ENCODE measurements at regions not wholly inside any gene's neighbourhood (a gene's known extent, or its start where the extent isn't known, plus 50 kb on each side); places are given as distances from the start of the nearest gene placed in this dataset.
"Not testable (repeated sequence)": the region's sequence is repeated elsewhere in the genome, so short reads cannot be mapped to it uniquely, and the experiment has no call there.

GRCh38 chr9:24045150-24045549 is 219.1 kb upstream of the ELAVL2 start:
- no peak for DNase-seq (ENCODE audit: low read depth in 1 of 2, low spot score in 1 of 2)
- no peak for TF ChIP-seq JUND (IDR thresholded peaks at IDR 0.05; ENCODE audit: low read depth)
- in situ Hi-C loops (cut with HindIII; ENCODE audit: low pct_unique_long_range_greater_than_20kb, low sequenced_read_pairs): no loop called here

GRCh38 chr9:24044576-24044975 is 218.5 kb upstream of the ELAVL2 start:
- DNase-seq (ENCODE audit: low read depth in 1 of 2, low spot score in 1 of 2): no peak
- in situ Hi-C loops (cut with HindIII; ENCODE audit: low pct_unique_long_range_greater_than_20kb, low sequenced_read_pairs): no loop called here
- TF ChIP-seq JUND (IDR thresholded peaks at IDR 0.05; ENCODE audit: low read depth): no peak

DNA sequence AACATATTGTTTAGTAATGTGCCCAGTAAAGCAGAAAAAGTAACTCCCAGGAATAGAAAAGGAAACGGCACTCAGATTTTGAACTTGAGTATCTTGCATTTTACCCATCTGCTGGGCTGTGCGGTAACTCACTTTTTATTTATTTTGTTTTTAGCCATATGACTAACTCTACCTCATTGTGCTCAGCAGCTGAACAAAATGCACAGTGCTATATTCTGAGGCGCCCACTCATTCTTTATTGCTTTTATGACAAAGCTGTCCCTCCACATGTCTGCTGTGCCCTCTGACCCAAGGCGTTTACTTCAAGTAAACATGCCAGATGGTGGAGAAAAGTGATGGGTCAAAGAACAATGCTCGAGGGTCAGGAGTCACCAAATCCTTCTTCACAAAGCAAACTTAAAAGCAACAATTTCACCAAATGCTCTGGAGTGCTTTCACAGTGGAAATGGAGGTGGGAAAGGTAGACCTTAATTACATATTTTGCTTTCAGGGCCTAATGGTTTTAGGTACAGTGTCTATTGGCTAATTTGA is 215.2 kb upstream of the ELAVL2 start:
- DNase-seq (ENCODE audit: low read depth in 1 of 2, low spot score in 1 of 2): no peak
- in situ Hi-C loops (cut with HindIII; ENCODE audit: low pct_unique_long_range_greater_than_20kb, low sequenced_read_pairs): no loop called here
- TF ChIP-seq JUND (IDR thresholded peaks at IDR 0.05; ENCODE audit: low read depth): no peak

GRCh38 chr9:24036459-24036858 is 210.4 kb upstream of the ELAVL2 start:
- TF ChIP-seq JUND (IDR thresholded peaks at IDR 0.05; ENCODE audit: low read depth): no peak
- in situ Hi-C loops (cut with HindIII; ENCODE audit: low pct_unique_long_range_greater_than_20kb, low sequenced_read_pairs): no loop called here
- DNase-seq (ENCODE audit: low read depth in 1 of 2, low spot score in 1 of 2): no peak

- DNase-seq (ENCODE audit: low read depth in 1 of 2, low spot score in 1 of 2): no peak
- no peak for TF ChIP-seq JUND (IDR thresholded peaks at IDR 0.05; ENCODE audit: low read depth)
- in situ Hi-C loops (cut with HindIII; ENCODE audit: low pct_unique_long_range_greater_than_20kb, low sequenced_read_pairs): no loop called here
Measured at GRCh38 chr9:24035816-24036215, 209.8 kb upstream of the ELAVL2 start.

GRCh38 chr9:24011881-24012280 is 185.8 kb upstream of the ELAVL2 start:
- no peak for TF ChIP-seq JUND (IDR thresholded peaks at IDR 0.05; ENCODE audit: low read depth)
- no peak for DNase-seq (ENCODE audit: low read depth in 1 of 2, low spot score in 1 of 2)
- in situ Hi-C loops (cut with HindIII; ENCODE audit: low pct_unique_long_range_greater_than_20kb, low sequenced_read_pairs): no loop called here

DNA sequence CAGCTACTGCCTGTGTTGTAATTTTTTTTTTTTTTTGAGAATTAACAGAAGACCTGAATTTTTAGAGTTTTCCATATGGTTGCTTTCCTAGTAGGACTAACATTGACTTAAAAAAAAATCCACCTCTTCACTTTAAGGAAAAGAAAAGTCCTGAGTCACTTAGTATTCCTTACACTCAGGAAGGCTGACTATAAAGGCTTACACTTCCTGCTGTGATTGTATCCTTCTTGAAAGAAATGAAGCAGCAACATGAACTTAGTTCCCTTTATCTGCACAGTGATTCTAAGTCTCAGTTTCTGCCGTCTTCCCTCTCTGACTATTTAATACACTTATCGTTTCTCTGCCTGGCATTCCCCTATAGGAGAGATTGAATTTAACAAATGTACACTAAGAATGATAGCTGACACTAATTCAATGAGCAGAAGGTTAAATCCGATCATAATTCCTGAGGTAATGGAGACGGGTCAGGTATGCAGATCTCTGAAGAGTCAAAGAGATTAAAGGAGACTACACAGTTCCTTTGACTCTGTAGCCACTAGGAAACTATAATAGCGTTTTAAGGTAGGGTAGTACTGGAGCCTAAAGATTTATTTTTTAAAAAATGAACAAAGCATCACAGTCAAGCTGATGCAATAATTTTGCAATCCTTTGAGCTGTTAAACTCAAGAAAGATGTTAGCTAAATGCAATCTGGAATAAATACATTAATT is 185.1 kb upstream of the ELAVL2 start:
- in situ Hi-C loops (cut with HindIII; ENCODE audit: low pct_unique_long_range_greater_than_20kb, low sequenced_read_pairs): no loop called here
- TF ChIP-seq JUND (IDR thresholded peaks at IDR 0.05; ENCODE audit: low read depth): no peak
- DNase-seq (ENCODE audit: low read depth in 1 of 2, low spot score in 1 of 2): no peak

DNA sequence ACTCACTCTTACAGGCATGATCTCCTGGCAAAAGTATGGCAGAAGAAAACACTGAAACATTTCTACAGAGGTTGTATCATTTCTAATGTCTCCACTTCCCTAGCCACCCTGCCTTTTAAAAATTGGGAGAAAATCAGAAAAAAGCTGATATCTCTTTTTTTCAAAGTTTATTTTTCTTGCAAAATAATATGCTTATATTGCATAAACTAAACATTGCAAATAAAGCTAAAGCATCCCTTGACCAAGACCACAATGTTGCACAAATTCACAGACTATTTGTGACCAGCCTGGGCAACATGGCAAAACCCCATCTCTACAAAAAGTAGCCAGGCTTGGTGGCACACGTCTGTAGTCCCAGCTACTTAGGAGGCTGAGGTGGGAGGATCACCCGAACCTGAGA is 183.3 kb upstream of the ELAVL2 start:
- no peak for DNase-seq (ENCODE audit: low read depth in 1 of 2, low spot score in 1 of 2)

DNA sequence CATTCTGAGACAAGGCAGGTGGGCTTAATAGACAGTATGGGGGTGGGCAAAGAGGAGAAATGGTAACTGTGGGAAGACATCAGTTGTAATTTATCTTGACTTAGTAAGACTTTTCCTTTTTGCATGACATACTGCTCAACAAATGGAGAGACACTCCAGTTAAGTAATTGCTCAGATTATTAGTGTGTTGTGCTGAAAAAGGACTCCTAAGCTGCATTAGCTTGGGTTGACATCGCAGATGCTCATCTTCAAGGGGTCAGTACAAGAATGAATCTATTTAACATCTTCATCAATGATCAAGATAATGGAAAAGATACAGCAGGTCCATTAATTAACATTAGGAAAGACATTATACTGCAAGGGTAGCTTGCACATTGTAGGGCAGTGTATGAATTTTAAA is 181.1 kb upstream of the ELAVL2 start:
- no peak for DNase-seq (ENCODE audit: low read depth in 1 of 2, low spot score in 1 of 2)
- in situ Hi-C loops (cut with HindIII; ENCODE audit: low pct_unique_long_range_greater_than_20kb, low sequenced_read_pairs): no loop called here

More for the DNA sequence above, 183.3 kb upstream of the ELAVL2 start:
- no peak for TF ChIP-seq JUND (IDR thresholded peaks at IDR 0.05; ENCODE audit: low read depth)
- in situ Hi-C loops (cut with HindIII; ENCODE audit: low pct_unique_long_range_greater_than_20kb, low sequenced_read_pairs): no loop called here

GRCh38 chr9:23991874-23992273 is 165.8 kb upstream of the ELAVL2 start:
- in situ Hi-C loops (cut with HindIII; ENCODE audit: low pct_unique_long_range_greater_than_20kb, low sequenced_read_pairs); DNase-seq (ENCODE audit: low read depth in 1 of 2, low spot score in 1 of 2): not testable (repeated sequence)

More for the DNA sequence above, 181.1 kb upstream of the ELAVL2 start:
- TF ChIP-seq JUND (IDR thresholded peaks at IDR 0.05; ENCODE audit: low read depth): no peak

DNA sequence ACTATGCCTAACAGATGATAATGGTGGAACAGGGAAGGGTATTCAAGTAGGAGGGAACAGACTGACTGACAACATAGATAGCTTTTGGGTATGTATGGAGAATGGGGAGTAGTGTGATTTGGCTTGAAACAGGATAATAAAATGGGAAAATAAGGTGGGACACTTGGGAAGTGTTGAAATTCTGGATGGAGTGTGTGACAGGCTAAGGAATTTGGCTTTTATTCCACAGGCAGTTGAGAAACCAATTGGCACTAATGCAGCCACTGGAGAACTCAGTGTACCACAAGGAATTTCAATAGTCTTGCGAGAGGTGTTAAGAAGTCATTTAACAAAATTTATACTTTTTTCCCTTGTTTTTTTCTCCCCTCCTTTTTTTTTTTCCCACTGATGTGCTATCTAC is 153.5 kb upstream of the ELAVL2 start:
- in situ Hi-C loops (cut with HindIII; ENCODE audit: low pct_unique_long_range_greater_than_20kb, low sequenced_read_pairs): no loop called here
- TF ChIP-seq JUND (IDR thresholded peaks at IDR 0.05; ENCODE audit: low read depth): no peak
- DNase-seq (ENCODE audit: low read depth in 1 of 2, low spot score in 1 of 2): no peak

DNA sequence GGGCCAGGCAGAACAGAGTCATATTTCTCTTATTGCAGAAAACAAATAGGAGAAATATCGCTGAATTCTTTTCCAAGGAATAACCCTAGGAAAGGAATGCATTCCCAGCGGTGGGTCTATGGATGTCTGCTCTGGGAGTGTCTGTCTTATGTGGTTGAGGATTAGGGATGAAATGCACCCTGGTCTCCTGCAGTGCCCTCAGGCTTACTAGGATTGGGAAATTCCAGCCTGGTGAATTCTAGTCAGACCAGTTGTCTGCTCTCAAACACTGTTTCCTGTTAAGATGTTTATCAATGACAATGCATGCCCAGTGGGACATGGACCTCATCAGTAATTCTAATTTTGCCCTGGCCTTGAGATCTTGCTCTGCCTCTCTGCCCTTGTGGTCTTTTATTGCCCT is 136.1 kb upstream of the ELAVL2 start:
- in situ Hi-C loops (cut with HindIII; ENCODE audit: low pct_unique_long_range_greater_than_20kb, low sequenced_read_pairs): no loop called here
- no peak for TF ChIP-seq JUND (IDR thresholded peaks at IDR 0.05; ENCODE audit: low read depth)
- peak in 1 of 2 experiments; percentile 64 for DNase-seq (ENCODE audit: low read depth in 1 of 2, low spot score in 1 of 2)

DNA sequence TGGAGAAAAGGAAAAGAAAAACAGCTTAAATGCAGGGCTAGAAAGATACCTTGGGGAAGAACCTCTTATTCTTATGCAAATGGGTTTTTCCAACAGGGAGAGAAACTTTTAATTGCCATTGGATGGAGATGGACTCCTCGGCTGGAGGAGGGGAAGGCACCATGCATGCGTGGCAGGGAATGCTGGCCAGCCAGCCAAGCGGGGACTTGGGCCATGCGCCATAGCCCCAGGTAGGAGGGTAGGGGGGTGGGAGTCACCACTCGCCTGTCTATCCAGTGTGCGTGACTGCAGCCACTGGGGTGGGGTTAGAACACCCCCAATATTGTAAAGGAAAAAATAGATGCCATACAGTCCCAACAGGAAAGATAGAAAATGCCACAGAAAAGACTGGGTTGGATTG is 119.9 kb upstream of the ELAVL2 start:
- DNase-seq (ENCODE audit: low read depth in 1 of 2, low spot score in 1 of 2): no peak
- in situ Hi-C loops (cut with HindIII; ENCODE audit: low pct_unique_long_range_greater_than_20kb, low sequenced_read_pairs): no loop called here
- no peak for TF ChIP-seq JUND (IDR thresholded peaks at IDR 0.05; ENCODE audit: low read depth)

- no peak for DNase-seq (ENCODE audit: low read depth in 1 of 2, low spot score in 1 of 2)
- no peak for TF ChIP-seq JUND (IDR thresholded peaks at IDR 0.05; ENCODE audit: low read depth)
- in situ Hi-C loops (cut with HindIII; ENCODE audit: low pct_unique_long_range_greater_than_20kb, low sequenced_read_pairs): no loop called here
Measured at GRCh38 chr9:23941051-23941450, 115.0 kb upstream of the ELAVL2 start.
